Hepatocyte (in vitro differentiated cells): ENCODE measurements at regions not wholly inside any gene's neighbourhood (a gene's known extent, or its start where the extent isn't known, plus 50 kb on each side); places are given as distances from the start of the nearest gene placed in this dataset.
"Not testable (repeated sequence)": the region's sequence is repeated elsewhere in the genome, so short reads cannot be mapped to it uniquely, and the experiment has no call there.

ENCODE experiments used
- DNase-seq: peaks from one replicate; pipeline ENCODE4 v3.0.0-alpha.2; 2016; ENCODE audit warnings: low spot score
- H2AFZ ChIP-seq: fragments of 200-600 bp; sonication (generic); 2 replicates; pipeline ENCODE4 v1.6.0; 2016; ENCODE audit warnings: antibody characterized with exemption, mild to moderate bottlenecking
- H3K27ac ChIP-seq: fragments of 200-600 bp; sonication (generic); 2 replicates; pipeline ENCODE4 v1.5.1; 2016; ENCODE audit warnings: mild to moderate bottlenecking
- H3K27me3 ChIP-seq: fragments of 200-600 bp; sonication (generic); 2 replicates; pipeline ENCODE4 v1.6.1; 2016
- H3K36me3 ChIP-seq: fragments of 200-600 bp; sonication (generic); replicated peaks from 2 replicates; pipeline ENCODE4 v1.5.1; 2016; ENCODE audit warnings: low read depth; ENCODE audit not compliant: insufficient read depth
- H3K4me1 ChIP-seq: fragments of 200-600 bp; sonication (generic); 2 replicates; pipeline ENCODE4 v1.5.1; 2016; ENCODE audit warnings: mild to moderate bottlenecking, moderate library complexity; ENCODE audit not compliant: insufficient read depth
- H3K4me2 ChIP-seq: fragments of 200-600 bp; sonication (generic); 2 replicates; pipeline ENCODE4 v1.6.0; 2016
- H3K4me3 ChIP-seq: fragments of 200-600 bp; sonication (generic); 2 replicates; pipeline ENCODE4 v1.5.1; 2016; ENCODE audit warnings: mild to moderate bottlenecking
- H3K79me2 ChIP-seq: fragments of 200-600 bp; sonication (generic); 2 replicates; pipeline ENCODE4 v1.6.0; 2017; ENCODE audit warnings: mild to moderate bottlenecking
- H3K9me2 ChIP-seq: fragments of 200-600 bp; sonication (generic); replicated peaks from 2 replicates; pipeline ENCODE4 v1.6.0; 2017; ENCODE audit warnings: mild to moderate bottlenecking; ENCODE audit not compliant: insufficient read depth
- H3K9me3 ChIP-seq: fragments of 200-600 bp; sonication (generic); 2 replicates; pipeline ENCODE4 v1.5.1; 2016; ENCODE audit warnings: low read depth, mild to moderate bottlenecking
- H4K20me1 ChIP-seq: fragments of 200-600 bp; sonication (generic); 2 replicates; pipeline ENCODE4 v1.6.0; 2016; ENCODE audit warnings: mild to moderate bottlenecking; ENCODE audit not compliant: insufficient read depth, poor library complexity, severe bottlenecking
- EZH2 ChIP-seq: fragments of 200-600 bp; sonication (generic); IDR thresholded peaks from 2 replicates; pipeline ENCODE4 v1.6.1; 2016; ENCODE audit warnings: antibody characterized with exemption, mild to moderate bottlenecking, borderline replicate concordance
- EZH2phosphoT487 ChIP-seq: fragments of 200-600 bp; sonication (generic); IDR thresholded peaks from one replicate; pipeline ENCODE4 v1.6.1; 2018; ENCODE audit warnings: antibody characterized with exemption, mild to moderate bottlenecking, low read depth, moderate library complexity; ENCODE audit not compliant: unreplicated experiment, severe bottlenecking
- WGBS: methylation state at CpG from one replicate; pipeline ENCODE4 v1.1.6; 2016; ENCODE audit warnings: low lambda C conversion rate; ENCODE audit errors: missing lambda C conversion rate; 5-methylcytosine and 5-hydroxymethylcytosine counted together
- TF ChIP-seq, protein P1 (sequence below): fragments of 200-600 bp; sonication (generic); IDR thresholded peaks from 2 replicates; pipeline ENCODE4 v1.5.1; 2016; ENCODE audit warnings: antibody characterized with exemption, mild to moderate bottlenecking; ENCODE audit not compliant: poor library complexity

DNA sequence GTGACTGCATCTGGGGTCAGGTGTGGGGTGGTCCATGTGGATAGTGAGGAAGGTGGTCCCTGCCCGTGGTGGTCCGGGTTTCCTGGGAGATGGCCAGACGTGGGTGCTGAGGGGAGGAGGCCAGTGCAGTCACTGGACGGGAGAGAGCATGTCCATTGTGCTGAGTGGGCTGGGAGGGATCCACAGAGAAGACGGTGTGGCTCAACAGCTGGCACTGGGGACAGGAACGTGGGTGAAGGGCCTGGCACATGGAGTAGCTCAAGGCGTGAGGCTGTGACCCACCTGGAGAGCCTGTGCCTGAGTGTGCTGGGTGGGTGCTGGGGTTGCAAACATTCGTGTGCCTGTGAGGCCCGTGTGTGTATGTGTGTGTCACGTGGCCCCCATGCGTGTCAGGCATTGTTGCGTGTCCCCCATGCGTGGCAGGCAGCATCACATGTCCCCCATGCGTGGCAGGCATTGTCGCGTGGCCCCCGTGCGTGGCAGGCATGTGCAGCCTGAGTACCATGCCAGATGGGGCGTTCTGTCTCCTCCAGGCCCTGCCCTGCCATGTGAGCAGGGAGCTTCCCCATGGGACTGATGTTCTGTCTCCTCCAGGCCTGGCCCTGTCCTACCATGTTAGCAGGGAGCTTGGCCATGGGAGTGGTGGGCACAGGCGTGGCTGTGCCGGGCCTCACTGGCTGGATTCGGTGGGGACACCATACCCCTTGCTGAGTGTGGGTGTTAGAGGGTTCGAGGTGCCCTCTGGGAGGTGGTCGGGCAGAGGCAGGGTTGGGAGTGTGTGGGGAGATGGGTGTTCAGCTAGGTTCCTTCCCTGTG is 89.8 kb downstream of the TMEM121 start:
- H3K4me2 ChIP-seq, H3K79me2 ChIP-seq, H3K36me3 ChIP-seq, H4K20me1 ChIP-seq, DNase-seq, H3K9me3 ChIP-seq, H2AFZ ChIP-seq, H3K27ac ChIP-seq, H3K9me2 ChIP-seq, H3K4me3 ChIP-seq, H3K27me3 ChIP-seq, H3K4me1 ChIP-seq: not testable (repeated sequence)
- WGBS: 77% methylated on average over 23 of the region's 24 CpGs

DNA sequence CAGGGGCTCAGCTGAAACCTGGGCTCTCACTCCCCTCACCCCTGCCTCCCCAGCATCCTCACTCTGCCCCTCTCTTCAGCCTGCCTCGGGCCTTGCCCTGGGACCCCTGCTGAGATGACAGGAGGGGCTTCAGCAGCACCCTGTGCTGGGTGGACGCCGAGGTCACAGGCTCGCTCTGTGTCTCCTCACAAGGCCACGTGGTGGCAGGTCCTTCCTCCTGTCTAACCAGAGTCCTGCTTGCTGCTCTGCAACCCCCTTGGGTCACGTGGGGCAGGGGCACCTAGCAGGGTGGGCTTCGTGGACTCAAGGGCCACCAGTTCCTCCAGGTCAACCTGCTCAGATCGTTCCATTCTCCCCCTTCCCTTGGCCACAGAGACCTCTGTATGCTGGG is 90.4 kb downstream of the TMEM121 start:
- Histone ChIP-seq H2AFZ (no peak overlapping the region), H3K79me2 (no peaks in the 10 kb centered on the region), H4K20me1 (no peaks in the 10 kb centered on the region), H3K27me3 (no peaks in the 10 kb centered on the region), H3K9me2 (no peaks in the 10 kb centered on the region), H3K4me1 (no peaks in the 10 kb centered on the region), H3K27ac (no peak overlapping the region), H3K4me3 (no peak overlapping the region), H3K36me3 (no peaks in the 10 kb centered on the region), H3K4me2 (no peak overlapping the region), H3K9me3 (peaks cover 5% of the 10 kb centered on the region)
- WGBS: 53% methylated on average over 8 of the region's 8 CpGs
- no peak for DNase-seq
- no peak for TF ChIP-seq EZH2phosphoT487
- TF ChIP-seq, protein P1, sequence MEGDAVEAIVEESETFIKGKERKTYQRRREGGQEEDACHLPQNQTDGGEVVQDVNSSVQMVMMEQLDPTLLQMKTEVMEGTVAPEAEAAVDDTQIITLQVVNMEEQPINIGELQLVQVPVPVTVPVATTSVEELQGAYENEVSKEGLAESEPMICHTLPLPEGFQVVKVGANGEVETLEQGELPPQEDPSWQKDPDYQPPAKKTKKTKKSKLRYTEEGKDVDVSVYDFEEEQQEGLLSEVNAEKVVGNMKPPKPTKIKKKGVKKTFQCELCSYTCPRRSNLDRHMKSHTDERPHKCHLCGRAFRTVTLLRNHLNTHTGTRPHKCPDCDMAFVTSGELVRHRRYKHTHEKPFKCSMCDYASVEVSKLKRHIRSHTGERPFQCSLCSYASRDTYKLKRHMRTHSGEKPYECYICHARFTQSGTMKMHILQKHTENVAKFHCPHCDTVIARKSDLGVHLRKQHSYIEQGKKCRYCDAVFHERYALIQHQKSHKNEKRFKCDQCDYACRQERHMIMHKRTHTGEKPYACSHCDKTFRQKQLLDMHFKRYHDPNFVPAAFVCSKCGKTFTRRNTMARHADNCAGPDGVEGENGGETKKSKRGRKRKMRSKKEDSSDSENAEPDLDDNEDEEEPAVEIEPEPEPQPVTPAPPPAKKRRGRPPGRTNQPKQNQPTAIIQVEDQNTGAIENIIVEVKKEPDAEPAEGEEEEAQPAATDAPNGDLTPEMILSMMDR: no peak
- no peak for TF ChIP-seq EZH2

GRCh38 chr14:105617201-105617777 is 90.9 kb downstream of the TMEM121 start:
- no peak for TF ChIP-seq EZH2
- TF ChIP-seq, protein P1: no peak
- no peak for TF ChIP-seq EZH2phosphoT487
- no peak overlapping the region for H3K27ac ChIP-seq
- no peak overlapping the region for H3K4me3 ChIP-seq
- WGBS: 71% methylated on average over 7 of the region's 7 CpGs
- H3K9me2 ChIP-seq: no peaks in the 10 kb centered on the region
- no peaks in the 10 kb centered on the region for H4K20me1 ChIP-seq
- H3K4me1 ChIP-seq: no peaks in the 10 kb centered on the region
- no peaks in the 10 kb centered on the region for H3K27me3 ChIP-seq
- no peak overlapping the region for H2AFZ ChIP-seq
- H3K9me3 ChIP-seq: peaks cover 5% of the 10 kb centered on the region
- no peaks in the 10 kb centered on the region for H3K79me2 ChIP-seq
- H3K36me3 ChIP-seq: no peaks in the 10 kb centered on the region
- no peak for DNase-seq
- H3K4me2 ChIP-seq: no peak overlapping the region

DNA sequence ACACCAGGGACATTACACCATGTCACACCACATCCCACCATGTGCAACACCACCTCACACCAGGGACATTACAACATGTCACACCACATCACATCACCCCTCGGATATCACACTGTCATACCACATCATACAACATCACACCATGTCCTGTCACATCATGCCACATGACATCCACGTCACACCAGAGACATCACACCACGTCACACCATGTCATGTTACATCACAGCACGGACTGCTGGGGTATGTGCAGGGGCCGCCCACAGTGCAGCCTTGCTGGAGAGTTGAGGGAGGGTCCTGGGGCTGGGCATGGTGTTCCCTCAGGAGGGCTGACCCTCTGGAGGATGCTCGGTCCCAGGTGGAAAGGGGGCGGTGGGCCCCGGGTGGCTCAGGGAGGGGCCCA is 91.4 kb downstream of the TMEM121 start:
- not testable (repeated sequence) for H3K27me3 ChIP-seq, H3K27ac ChIP-seq, H3K4me1 ChIP-seq, H3K4me2 ChIP-seq, H4K20me1 ChIP-seq, H3K9me2 ChIP-seq, H3K4me3 ChIP-seq, H3K79me2 ChIP-seq, DNase-seq, H3K36me3 ChIP-seq, H3K9me3 ChIP-seq, H2AFZ ChIP-seq
- 76% methylated on average over 5 of the region's 8 CpGs for WGBS

GRCh38 chr14:105619324-105619723 is 92.9 kb downstream of the TMEM121 start:
- not testable (repeated sequence) for H2AFZ ChIP-seq, H3K36me3 ChIP-seq, H3K27ac ChIP-seq, H3K27me3 ChIP-seq, H3K4me2 ChIP-seq, H3K79me2 ChIP-seq, DNase-seq, H4K20me1 ChIP-seq, H3K9me2 ChIP-seq, H3K9me3 ChIP-seq, H3K4me3 ChIP-seq, H3K4me1 ChIP-seq
- 55% methylated on average over 3 of the region's 6 CpGs for WGBS

- H3K4me2 ChIP-seq, H2AFZ ChIP-seq, H3K4me3 ChIP-seq, H4K20me1 ChIP-seq, H3K27ac ChIP-seq, H3K27me3 ChIP-seq, H3K9me2 ChIP-seq, H3K4me1 ChIP-seq, H3K36me3 ChIP-seq, DNase-seq, H3K79me2 ChIP-seq, H3K9me3 ChIP-seq: not testable (repeated sequence)
- WGBS: 72% methylated on average over 26 of the region's 35 CpGs
Observed at GRCh38 chr14:105620178-105620864, 93.9 kb downstream of the TMEM121 start.
